Right ventricle myocardium superior (tissue), 1 donor: ENCODE measurements at regions not wholly inside any gene's neighbourhood (a gene's known extent, or its start where the extent isn't known, plus 50 kb on each side); places are given as distances from the start of the nearest gene placed in this dataset.
"Not testable (repeated sequence)": the region's sequence is repeated elsewhere in the genome, so short reads cannot be mapped to it uniquely, and the experiment has no call there.

Source experiments
- ATAC-seq: fragments of 200-7000 bp; cut with Tn5 transposase; one replicate; pipeline ENCODE4 v1.9.1; 2020; ENCODE audit warnings: mild to moderate bottlenecking; ENCODE audit not compliant: poor library complexity
- DNase-seq: peaks from one replicate; pipeline ENCODE4 v3.0.0-alpha.2; 2020
- intact Hi-C: fragments of 100-400 bp; cut with DNase I; formaldehyde crosslinking; loops from one replicate; pipeline ENCODE4 v1.11.2; 2022
- donor health status: DM: no; HTN: yes; CAD: no; lungs with severe emphysema.

DNA sequence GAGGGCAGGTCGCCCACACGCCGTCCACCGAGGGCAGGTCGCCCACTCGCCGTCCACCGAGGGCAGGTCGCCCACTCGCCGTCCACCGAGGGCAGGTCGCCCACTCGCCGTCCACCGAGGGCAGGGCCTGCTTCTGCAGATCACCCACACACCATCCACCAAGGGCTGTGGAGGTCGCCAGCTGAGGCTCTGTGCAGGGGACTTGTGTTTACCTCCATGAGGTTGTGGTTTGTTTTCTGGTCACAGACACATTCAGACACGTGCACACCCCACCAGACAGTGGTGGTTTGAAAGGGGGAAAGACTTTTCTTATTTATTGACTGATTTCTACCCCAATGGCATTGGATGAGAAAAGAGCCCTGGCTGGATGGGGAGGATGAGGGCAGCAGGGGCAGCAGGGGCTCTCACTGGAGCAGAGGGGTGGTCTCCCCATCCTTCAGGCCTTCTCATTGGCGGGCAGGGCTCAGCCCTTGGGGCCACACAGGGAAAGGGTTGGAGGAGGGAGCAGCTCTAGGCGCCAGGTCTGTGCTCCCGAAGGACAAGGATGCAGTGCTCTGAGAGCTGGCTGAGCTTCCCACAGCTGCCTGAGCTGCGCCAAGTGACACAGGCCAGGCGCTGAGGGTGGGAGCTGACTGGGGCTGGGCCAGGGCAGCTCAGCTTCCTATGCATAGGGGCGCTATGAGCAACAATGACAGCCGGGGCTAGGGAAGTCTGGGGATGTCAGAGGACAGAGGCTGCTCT is 252.6 kb upstream of the B3GAT1 start:
- ATAC-seq (no peak), DNase-seq (no peak)
- intact Hi-C loops = no loop called here

- no peak for DNase-seq
- ATAC-seq = no peak
- intact Hi-C loops = no loop called here
Observed at GRCh38 chr11:134663506-134664313, 251.7 kb upstream of the B3GAT1 start.

- DNase-seq = no peak
- ATAC-seq = no peak
- intact Hi-C loops = no loop called here
Observed at GRCh38 chr11:134662629-134663360, 250.8 kb upstream of the B3GAT1 start.

DNA sequence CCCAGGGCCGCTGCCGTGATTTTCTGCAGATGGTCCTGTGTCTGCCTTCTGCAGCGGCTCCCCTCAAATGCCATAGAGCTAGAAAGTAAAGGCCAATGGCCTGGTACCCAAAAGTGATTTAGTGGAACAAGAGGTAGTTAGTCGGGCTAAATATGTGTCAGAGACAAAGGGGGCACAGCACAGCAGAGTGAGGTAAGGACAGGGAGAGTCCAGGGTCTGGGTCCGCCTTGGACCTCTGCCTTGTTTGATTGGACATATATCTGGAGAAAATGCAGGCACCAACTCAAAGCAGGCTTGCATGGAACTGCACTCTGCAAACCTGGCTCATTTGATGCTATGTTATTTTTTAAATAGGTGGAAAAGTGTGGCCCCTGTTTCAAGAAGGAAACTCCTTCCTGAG is 249.6 kb upstream of the B3GAT1 start:
- DNase-seq = no peak
- no peak for ATAC-seq
- intact Hi-C loops = no loop called here

DNA sequence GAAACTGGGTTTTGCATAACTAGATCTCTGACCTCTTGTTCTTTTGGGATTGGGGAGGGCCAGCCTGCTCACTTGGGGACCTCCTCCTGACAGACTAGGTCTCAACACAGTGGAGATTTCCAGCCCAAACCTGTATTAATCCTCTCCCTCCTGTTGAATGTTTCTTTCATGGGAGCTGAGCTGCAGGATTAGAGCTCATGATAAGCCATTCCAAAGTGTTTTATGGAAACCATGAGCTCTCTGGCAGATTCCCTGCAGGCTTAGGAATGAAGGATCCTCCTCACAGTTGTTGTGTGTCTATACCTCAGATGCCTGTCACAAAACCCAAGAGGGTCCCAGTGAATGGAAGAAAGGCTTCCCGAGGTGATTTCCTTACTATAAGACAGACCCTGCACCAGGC is 248.4 kb upstream of the B3GAT1 start:
- DNase-seq (no peak), ATAC-seq (no peak)
- intact Hi-C loops = no loop called here

DNA sequence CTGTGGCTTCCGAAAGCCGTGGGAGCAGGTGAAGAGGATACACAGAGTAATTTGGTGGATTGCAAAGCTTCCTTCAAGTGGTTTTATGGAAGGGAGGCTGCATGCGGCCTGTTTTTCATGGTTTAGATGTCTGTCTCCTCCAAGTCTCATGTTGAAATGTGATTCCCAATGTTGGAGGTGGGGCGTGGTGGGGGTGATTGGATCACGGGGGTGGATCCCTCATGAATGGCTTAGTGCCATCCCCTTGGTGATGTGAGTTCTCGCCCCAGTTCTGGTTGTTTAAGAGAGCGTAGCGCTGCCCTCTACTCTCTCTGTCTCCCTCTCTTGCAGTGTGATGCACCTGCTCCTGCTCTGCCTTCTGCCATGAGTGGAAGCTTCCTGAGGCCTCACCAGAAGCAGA is 247.8 kb upstream of the B3GAT1 start:
- intact Hi-C loops = no loop called here
- DNase-seq (no peak), ATAC-seq (no peak)

DNA sequence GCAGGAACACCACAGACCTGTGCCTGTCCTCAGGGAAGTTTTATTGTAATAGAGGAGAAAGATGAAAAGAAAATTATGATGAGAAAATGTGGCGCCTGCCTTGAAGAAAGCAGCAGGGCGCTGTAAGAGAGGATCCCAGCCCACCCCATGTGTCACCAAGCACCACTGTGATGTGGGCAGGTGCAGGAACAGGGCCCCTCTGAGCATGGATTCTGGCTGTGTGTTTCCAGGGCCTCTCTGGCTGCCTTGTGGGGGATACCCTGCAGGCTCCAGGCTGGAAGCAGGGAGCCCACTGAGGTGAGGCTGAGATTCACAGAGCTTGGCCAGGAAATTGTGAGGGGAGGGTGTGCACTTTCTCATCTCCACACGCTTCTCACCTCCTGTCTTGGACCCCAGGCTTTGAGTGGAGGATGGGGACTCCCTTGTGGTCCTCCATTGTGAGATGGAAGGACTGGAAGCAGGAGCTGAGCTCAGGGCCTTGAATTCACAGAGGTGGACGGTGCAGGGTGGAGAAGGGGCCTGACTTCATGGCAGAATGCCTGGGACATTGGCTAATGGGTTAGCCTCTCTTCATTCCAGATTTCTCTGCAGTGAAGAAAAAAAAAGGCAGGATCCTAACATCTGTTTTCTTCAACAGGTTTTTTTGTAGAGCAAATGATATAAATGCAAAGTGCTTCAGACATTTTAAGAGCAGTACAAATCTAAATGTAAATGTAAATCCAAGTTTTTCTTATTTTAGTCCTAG is 246.6 kb upstream of the B3GAT1 start:
- ATAC-seq (no peak), DNase-seq (no peak)
- intact Hi-C loops = no loop called here

GRCh38 chr11:134657631-134658030 is 245.6 kb upstream of the B3GAT1 start:
- intact Hi-C loops = no loop called here
- ATAC-seq = no peak
- no peak for DNase-seq

DNA sequence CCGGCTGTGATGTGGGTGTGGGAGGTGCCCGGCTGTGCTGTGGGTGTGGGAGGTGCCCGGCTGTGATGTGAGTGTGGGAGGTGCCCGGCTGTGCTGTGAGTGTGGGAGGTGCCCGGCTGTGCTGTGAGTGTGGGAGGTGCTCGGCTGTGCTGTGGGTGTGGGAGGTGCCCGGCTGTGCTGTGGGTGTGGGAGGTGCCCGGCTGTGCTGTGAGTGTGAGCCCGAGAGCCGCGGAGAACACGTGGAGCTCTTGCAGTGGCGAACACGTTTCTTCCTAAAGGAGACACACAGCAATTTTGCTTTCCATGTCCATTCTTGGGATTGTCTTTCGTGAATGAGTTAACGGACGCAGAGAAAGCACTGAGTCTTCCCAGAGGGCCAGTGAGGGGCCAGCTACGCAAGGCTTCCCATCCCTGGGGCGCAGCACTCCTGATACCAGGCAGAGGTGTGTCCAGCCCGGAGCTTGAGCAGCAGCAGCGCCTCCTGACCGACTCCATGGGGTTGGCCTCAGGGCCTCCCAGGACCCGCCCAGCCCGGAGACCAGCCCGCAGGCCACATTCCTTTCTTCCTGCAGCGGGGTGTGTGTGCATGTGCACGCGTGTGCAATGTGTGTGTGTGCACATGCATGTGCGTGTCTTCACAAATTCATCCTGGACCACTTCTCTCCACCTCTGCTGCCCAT is 245.0 kb upstream of the B3GAT1 start:
- intact Hi-C loops = no loop called here
- no peak for ATAC-seq
- DNase-seq = no peak

DNA sequence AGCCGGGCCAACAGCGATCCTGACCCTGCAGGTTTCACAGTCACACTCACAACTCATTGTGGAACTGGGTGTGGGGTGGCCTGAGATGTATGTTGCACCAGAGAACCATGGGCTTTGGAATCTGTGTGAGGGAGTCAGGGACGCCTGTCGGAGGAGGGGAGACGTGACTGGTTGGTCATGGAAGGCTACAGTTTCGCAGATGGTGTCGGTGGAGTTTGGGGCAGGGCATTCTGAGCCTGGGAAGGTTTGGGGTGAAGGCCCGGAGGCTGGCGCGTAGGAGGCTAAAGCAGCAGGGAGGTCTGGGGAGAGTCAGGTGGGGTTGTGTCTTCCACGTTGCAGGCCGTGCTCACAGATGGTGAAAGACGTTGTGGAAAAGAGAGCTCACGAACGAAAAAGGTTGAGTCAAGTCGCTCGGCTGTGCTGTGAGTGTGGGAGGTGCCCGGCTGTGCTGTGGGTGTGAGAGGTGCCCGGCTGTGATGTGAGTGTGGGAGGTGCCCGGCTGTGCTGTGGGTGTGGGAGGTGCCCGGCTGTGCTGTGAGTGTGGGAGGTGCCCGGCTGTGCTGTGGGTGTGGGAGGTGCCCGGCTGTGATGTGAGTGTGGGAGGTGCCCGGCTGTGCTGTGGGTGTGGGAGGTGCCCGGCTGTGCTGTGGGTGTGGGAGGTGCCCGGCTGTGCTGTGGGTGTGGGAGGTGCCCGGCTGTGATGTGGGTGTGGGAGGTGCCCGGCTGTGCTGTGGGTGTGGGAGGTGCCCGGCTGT is 244.2 kb upstream of the B3GAT1 start:
- ATAC-seq, intact Hi-C loops, DNase-seq: not testable (repeated sequence)

DNA sequence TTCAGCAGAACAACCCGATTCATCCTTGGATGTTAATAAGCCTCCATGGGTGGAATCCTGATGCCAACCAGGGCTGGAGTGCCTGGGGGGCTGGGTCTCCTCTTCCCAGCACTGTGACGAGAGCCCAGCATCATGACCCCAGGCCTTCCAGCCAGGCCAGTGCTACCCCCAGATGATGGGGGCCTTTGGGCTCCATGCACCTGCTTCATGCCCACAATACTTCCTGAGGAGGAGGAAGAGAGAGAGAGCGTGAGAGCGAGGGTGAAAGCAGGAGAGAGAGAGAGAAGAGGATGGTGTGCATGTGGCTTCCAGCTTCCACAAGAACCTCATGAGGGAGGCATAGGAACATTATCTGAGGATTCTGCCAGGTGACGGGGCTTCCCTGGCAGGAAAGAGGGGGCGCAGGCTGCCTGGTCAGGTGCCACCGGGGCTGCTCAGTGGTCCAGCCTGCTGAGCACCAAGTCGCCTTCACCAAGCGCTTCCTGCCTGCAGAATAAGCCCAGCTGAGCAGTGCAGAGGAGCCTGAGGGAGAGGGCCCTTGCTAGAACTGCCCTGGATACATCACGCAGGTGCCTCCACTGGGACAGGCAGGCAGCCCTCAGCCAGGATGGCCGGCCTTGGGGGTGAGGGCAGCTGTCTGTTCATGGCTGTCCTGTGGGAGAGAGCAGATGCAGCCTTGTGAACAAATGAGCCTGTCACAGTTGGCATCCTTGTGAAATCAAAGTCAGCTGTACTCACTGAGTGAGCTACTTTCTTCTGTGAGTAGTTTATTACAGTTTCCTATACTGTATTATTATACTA is 243.3 kb upstream of the B3GAT1 start:
- no peak for DNase-seq
- intact Hi-C loops = no loop called here
- ATAC-seq = no peak

DNA sequence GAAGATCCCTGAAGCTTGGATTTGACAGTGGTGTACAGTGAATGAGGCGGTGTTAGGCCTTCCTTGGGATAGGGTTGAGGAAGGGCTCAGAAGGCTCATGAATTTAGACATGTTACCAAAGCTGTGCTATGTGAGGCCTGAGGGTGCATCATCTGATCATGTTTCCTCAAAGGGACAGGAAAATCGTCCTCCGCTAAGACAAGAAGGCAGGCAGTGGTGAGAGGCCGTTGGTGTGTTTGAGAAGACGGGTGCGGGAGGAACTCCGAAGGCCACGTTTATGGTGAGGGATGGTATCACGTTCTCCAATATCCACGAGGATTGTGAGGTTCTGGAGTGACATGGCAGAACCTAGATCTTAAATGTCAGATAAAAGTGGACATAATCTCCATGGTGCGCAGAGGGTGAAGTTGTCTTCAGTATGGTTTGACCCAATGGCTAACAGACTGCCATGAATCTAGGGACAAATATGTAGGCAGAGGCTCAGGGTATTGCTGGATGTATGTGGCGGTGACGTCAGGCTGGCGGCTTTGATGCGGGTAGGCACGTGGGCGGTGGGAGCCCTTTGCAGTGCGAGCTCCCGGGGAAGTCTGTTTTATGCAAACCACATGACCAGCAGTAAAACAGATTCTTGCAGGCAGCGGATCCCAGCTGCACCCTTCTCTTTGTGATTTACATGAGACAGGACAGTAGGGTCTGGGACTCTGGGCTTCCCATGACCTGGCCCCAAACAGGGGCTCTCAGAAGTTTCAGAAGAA is 242.3 kb upstream of the B3GAT1 start:
- no peak for DNase-seq
- intact Hi-C loops = no loop called here
- ATAC-seq = no peak

DNA sequence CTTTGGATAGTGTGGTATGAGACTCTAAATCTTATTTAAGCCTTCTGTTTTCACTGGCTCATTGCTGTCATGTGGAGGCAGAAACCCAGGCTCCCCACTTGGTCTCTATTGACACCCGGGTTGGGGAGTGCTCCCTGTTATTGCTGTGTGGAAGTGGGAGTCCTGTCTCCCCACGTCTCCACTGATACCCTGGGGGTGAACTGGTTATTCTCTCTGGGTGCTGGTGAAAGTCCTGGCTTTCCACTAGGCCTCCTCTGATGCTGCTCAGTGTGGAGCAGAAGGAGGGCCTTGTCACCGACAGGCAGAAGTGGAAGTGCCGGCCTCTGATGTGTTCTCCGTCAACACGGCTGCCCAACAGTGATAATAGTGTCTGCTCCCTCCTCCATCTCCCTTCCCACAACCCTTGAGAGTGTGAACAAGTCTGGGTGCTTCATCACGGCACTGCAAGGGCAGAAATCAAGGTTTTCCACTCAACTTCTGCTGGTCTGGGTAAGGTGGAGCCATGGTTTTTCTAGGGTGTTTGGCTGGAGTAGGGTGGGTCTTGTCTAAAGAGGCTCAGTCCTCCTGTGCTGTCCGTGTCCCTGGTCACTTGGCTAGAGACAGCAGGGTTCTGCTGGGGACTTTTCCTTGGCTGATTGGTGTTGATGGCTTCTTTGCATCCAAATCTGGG is 240.7 kb upstream of the B3GAT1 start:
- no peak for ATAC-seq
- intact Hi-C loops = no loop called here
- no peak for DNase-seq

GRCh38 chr11:134647066-134647743 is 235.2 kb upstream of the B3GAT1 start:
- DNase-seq (no peak), ATAC-seq (no peak)
- intact Hi-C loops = no loop called here

- ATAC-seq (no peak), DNase-seq (no peak)
- intact Hi-C loops = no loop called here
Observed at GRCh38 chr11:134646561-134646960, 234.5 kb upstream of the B3GAT1 start.
